ENCODE measurements at regions not wholly inside any gene's neighbourhood (a gene's known extent, or its start where the extent isn't known, plus 50 kb on each side); places are given as distances from the start of the nearest gene placed in this dataset.

DNA sequence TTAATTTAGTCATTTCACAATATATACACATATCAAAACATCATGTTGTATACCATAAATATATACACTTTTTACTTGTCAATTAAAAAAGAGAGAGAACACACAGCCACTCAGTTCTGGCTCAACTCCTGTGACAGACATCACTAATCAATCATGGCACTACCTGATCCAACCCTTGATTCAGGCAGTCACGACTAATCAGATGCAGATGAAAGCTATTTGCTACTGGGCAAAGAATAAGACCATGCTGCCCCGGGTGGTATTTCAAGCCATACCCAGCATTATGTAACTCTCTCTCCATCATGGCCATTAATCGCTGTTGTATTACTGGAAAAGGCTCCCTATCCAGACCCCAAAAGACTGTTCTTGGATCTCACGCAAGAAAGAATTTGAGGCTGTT lies 345.7 kb downstream of the HAPSTR1 start:
- H3K9me3 ChIP-seq = no peaks in the 10 kb centered on the region
- intact Hi-C loops (cut with DNase I; ENCODE audit: low total_unique reads) (no loop called here), in situ Hi-C loops (cut with MboI; ENCODE audit: low sequenced_read_pairs in 4 of 4) (no loop called here)
- no peak for TF ChIP-seq POLR2A (IDR thresholded peaks at IDR 0.05)
- TF ChIP-seq, protein P1, sequence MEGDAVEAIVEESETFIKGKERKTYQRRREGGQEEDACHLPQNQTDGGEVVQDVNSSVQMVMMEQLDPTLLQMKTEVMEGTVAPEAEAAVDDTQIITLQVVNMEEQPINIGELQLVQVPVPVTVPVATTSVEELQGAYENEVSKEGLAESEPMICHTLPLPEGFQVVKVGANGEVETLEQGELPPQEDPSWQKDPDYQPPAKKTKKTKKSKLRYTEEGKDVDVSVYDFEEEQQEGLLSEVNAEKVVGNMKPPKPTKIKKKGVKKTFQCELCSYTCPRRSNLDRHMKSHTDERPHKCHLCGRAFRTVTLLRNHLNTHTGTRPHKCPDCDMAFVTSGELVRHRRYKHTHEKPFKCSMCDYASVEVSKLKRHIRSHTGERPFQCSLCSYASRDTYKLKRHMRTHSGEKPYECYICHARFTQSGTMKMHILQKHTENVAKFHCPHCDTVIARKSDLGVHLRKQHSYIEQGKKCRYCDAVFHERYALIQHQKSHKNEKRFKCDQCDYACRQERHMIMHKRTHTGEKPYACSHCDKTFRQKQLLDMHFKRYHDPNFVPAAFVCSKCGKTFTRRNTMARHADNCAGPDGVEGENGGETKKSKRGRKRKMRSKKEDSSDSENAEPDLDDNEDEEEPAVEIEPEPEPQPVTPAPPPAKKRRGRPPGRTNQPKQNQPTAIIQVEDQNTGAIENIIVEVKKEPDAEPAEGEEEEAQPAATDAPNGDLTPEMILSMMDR (IDR thresholded peaks at IDR 0.05 in 4 of 5, conservative IDR thresholded peaks at IDR 0.05 in 1 of 5) = no peak
- no peaks in the 10 kb centered on the region for H3K36me3 ChIP-seq
- DNase-seq (no peak), ATAC-seq (no peak)
- no peak overlapping the region for H3K4me3 ChIP-seq
- H3K27me3 ChIP-seq = no peaks in the 10 kb centered on the region
- H3K4me1 ChIP-seq = no peaks in the 10 kb centered on the region
- H3K27ac ChIP-seq = no peak overlapping the region

DNA sequence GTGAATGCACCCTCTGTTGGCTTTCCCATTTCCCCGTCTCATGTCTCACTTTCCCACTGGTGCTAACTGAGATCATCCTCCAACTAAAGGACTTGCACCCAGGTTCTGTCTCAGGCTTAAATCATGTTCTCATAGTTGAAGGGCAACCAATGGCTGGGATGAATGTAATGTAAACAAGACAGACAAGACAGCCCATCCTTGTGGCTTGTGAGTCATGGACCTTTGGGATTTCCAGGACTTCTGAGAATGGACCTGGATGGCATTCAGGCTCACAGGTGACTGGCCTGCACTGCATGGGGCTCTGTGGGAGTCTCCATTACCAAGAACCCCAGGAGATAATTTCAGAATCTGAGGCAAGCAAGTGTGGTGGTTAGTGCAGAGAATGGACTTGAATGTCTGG lies 347.5 kb downstream of the HAPSTR1 start:
- Histone ChIP-seq H3K4me3 (no peak overlapping the region), H3K27me3 (no peaks in the 10 kb centered on the region), H3K27ac (no peak overlapping the region), H3K9me3 (no peaks in the 10 kb centered on the region), H3K36me3 (no peaks in the 10 kb centered on the region), H3K4me1 (no peaks in the 10 kb centered on the region)
- TF ChIP-seq, protein P1 (IDR thresholded peaks at IDR 0.05 in 4 of 5, conservative IDR thresholded peaks at IDR 0.05 in 1 of 5) = no peak
- TF ChIP-seq POLR2A (IDR thresholded peaks at IDR 0.05) = no peak
- DNase-seq (no peak), ATAC-seq (no peak)
- intact Hi-C loops (cut with DNase I; ENCODE audit: low total_unique reads) (no loop called here), in situ Hi-C loops (cut with MboI; ENCODE audit: low sequenced_read_pairs in 4 of 4) (no loop called here)

DNA sequence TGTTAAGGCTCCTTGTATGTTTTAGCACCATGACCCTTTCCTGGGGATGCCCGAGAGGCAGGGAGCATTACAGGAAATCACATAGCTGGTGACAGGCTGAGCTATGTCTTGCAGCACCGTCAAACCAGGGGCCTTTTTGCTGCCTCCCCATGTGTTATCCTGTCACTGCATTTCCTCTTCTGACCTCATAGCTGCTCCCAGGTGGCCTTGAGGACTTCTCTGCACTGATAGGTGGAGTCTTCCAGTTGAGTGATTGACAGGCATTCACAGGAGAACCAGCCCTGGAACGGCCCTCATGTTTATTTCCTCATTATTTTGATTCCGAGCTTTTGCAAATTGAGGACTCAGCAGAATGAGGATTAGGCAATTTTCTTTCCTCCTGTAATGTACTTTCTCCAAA lies 349.6 kb downstream of the HAPSTR1 start:
- in situ Hi-C loops (cut with MboI; ENCODE audit: low sequenced_read_pairs in 4 of 4) (no loop called here), intact Hi-C loops (cut with DNase I; ENCODE audit: low total_unique reads) (no loop called here)
- H3K36me3 ChIP-seq = no peaks in the 10 kb centered on the region
- no peak for ATAC-seq
- no peak overlapping the region for H3K4me3 ChIP-seq
- no peak for DNase-seq
- H3K27me3 ChIP-seq = no peaks in the 10 kb centered on the region
- TF ChIP-seq, protein P1 (IDR thresholded peaks at IDR 0.05 in 4 of 5, conservative IDR thresholded peaks at IDR 0.05 in 1 of 5) = no peak
- TF ChIP-seq POLR2A (IDR thresholded peaks at IDR 0.05) = no peak
- H3K27ac ChIP-seq = no peak overlapping the region
- no peaks in the 10 kb centered on the region for H3K9me3 ChIP-seq
- no peaks in the 10 kb centered on the region for H3K4me1 ChIP-seq

DNA sequence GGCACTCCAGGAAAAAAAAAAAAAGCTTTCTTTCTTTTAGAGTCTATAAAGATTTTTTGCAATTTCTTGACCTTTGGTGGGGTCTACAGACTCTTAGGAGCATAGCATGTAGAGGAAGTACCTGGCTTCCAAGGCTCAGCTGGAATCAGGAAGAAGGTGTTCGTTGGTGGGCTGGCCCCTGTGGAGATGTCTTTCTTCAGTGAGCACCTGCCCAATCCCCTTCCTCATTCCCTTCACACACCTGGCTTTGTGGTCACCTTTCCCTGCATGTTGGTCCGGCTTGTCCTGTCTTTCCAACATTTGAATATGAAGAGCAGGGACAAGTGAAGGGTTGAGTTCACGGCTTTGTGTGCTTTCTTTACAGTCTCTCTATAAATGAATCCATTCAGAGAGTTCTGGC lies 352.4 kb downstream of the HAPSTR1 start:
- Histone ChIP-seq H3K4me3 (no peak overlapping the region), H3K4me1 (no peaks in the 10 kb centered on the region), H3K36me3 (no peaks in the 10 kb centered on the region), H3K27me3 (no peaks in the 10 kb centered on the region), H3K9me3 (no peaks in the 10 kb centered on the region), H3K27ac (no peak overlapping the region)
- intact Hi-C loops (cut with DNase I; ENCODE audit: low total_unique reads) (no loop called here), in situ Hi-C loops (cut with MboI; ENCODE audit: low sequenced_read_pairs in 4 of 4) (no loop called here)
- no peak for TF ChIP-seq POLR2A (IDR thresholded peaks at IDR 0.05)
- TF ChIP-seq, protein P1 (IDR thresholded peaks at IDR 0.05 in 4 of 5, conservative IDR thresholded peaks at IDR 0.05 in 1 of 5) = no peak
- ATAC-seq = no peak
- no peak for DNase-seq

DNA sequence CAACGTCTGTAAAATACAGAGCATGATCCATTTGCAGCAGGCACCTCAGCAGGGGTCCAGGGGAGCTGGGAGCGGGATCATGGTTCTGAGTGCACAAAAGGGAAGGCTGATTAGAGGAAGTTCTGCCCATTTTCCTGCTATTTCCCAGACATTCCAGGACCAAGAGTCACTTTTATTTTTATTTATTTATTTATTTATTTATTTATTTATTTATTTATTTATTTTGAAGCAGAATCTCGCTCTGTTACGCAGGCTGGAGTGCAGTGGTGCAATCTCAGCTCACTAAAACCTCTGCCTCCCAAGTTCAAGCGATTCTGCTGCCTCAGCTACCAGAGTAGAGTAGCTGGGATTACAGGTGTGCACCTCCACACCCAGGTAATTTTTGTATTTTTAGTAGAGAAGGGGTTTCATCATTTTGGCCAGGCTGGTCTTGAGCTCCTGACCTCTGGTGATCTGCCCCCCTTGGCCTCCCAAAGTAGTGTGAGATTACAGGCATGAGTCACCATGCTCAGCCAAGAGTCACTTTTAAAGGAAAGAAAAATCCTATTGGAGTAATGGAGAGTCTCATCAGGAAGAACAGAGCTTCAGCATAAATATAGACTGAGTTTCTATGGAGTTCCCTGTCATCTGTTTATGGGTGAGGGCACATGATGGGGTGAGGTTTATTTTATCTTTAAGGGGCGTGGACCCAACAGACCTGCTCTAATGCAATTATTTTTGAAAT lies 355.2 kb downstream of the HAPSTR1 start:
- DNase-seq = no peak
- Histone ChIP-seq H3K36me3 (no peaks in the 10 kb centered on the region), H3K4me1 (no peaks in the 10 kb centered on the region), H3K4me3 (no peak overlapping the region), H3K27me3 (no peaks in the 10 kb centered on the region), H3K27ac (no peak overlapping the region), H3K9me3 (no peaks in the 10 kb centered on the region)
- TF ChIP-seq, protein P1 (IDR thresholded peaks at IDR 0.05 in 4 of 5, conservative IDR thresholded peaks at IDR 0.05 in 1 of 5) = no peak
- TF ChIP-seq POLR2A (IDR thresholded peaks at IDR 0.05) = no peak
- no peak for ATAC-seq
- in situ Hi-C loops (cut with MboI; ENCODE audit: low sequenced_read_pairs in 4 of 4) (no loop called here), intact Hi-C loops (cut with DNase I; ENCODE audit: low total_unique reads) (no loop called here)
